DOHH2 (cell line): ENCODE measurements at regions not wholly inside any gene's neighbourhood (a gene's known extent, or its start where the extent isn't known, plus 50 kb on each side); places are given as distances from the start of the nearest gene placed in this dataset.

Experiments used
- EZH2phosphoT487 ChIP-seq: fragments of 200-600 bp; sonication (generic); IDR thresholded peaks from 2 replicates; pipeline ENCODE4 v1.6.1; 2017; ENCODE audit warnings: borderline replicate concordance, mild to moderate bottlenecking, antibody characterized with exemption, low read length, moderate library complexity, mixed read lengths
- TF ChIP-seq, protein P1 (sequence below): fragments of 200-600 bp; sonication (generic); IDR thresholded peaks from one replicate; pipeline ENCODE4 v1.5.1; 2014; ENCODE audit warnings: antibody characterized with exemption, mild to moderate bottlenecking, low read depth, low read length; ENCODE audit not compliant: poor library complexity, severe bottlenecking

DNA sequence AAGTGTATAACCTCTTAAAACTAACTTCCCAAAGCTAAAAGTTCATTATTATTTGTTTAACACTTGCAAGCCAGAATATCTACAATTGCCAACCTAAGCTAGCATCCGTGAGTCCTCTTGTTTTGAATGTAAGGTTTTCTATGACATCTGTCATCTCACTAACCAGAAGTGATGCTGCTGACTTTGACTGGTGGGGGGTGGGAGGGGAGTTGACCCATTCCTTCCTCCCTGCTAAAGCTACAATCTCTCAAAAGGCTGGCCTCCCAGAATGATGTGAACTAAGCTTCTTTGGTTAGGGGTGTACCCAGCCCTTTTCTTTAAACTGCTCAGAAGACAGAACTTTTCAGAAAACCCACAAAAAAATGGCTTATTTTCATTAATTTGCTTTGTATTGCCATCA, 280.6 kb downstream of the ZEB2 start:
- TF ChIP-seq, protein P1, sequence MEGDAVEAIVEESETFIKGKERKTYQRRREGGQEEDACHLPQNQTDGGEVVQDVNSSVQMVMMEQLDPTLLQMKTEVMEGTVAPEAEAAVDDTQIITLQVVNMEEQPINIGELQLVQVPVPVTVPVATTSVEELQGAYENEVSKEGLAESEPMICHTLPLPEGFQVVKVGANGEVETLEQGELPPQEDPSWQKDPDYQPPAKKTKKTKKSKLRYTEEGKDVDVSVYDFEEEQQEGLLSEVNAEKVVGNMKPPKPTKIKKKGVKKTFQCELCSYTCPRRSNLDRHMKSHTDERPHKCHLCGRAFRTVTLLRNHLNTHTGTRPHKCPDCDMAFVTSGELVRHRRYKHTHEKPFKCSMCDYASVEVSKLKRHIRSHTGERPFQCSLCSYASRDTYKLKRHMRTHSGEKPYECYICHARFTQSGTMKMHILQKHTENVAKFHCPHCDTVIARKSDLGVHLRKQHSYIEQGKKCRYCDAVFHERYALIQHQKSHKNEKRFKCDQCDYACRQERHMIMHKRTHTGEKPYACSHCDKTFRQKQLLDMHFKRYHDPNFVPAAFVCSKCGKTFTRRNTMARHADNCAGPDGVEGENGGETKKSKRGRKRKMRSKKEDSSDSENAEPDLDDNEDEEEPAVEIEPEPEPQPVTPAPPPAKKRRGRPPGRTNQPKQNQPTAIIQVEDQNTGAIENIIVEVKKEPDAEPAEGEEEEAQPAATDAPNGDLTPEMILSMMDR, result no peak
- TF ChIP-seq EZH2phosphoT487, result no peak
